GM12872 (cell line): ENCODE measurements at regions not wholly inside any gene's neighbourhood (a gene's known extent, or its start where the extent isn't known, plus 50 kb on each side); places are given as distances from the start of the nearest gene placed in this dataset.

ENCODE experiments used
- CTCF ChIP-seq: IDR thresholded peaks from 3 replicates; pipeline ENCODE4 v1.5.1; 2011; ENCODE audit warnings: low read depth, mild to moderate bottlenecking, low read length, moderate library complexity; ENCODE audit not compliant: insufficient read depth

GRCh38 chr5:57764479-57765089 is 282.0 kb upstream of the ACTBL2 start:
- no peak for TF ChIP-seq CTCF

- TF ChIP-seq CTCF: no peak
These were observed 278.9 kb upstream of the ACTBL2 start for GRCh38 chr5:57761513-57761912.

- TF ChIP-seq CTCF: no peak
These were observed 272.0 kb upstream of the ACTBL2 start for GRCh38 chr5:57754616-57755015.

GRCh38 chr5:57753446-57753845 is 270.8 kb upstream of the ACTBL2 start:
- no peak for TF ChIP-seq CTCF

- TF ChIP-seq CTCF: no peak
These were observed 269.1 kb upstream of the ACTBL2 start for GRCh38 chr5:57751710-57752109.

- TF ChIP-seq CTCF: no peak
These were observed 268.3 kb upstream of the ACTBL2 start for GRCh38 chr5:57750891-57751290.

GRCh38 chr5:57750282-57750681 is 267.7 kb upstream of the ACTBL2 start:
- TF ChIP-seq CTCF: no peak
